GM19455 (cell line): ENCODE measurements at regions not wholly inside any gene's neighbourhood (a gene's known extent, or its start where the extent isn't known, plus 50 kb on each side); places are given as distances from the start of the nearest gene placed in this dataset.

Experiments
- ATAC-seq: cut with Tn5 transposase; IDR thresholded peaks from one replicate; pipeline ENCODE4 v1.9.1; 2021; ENCODE audit not compliant: unreplicated experiment

- ATAC-seq: no peak
Measured at GRCh38 chr10:3016016-3016415, 51.3 kb upstream of the PFKP start.

- no peak for ATAC-seq
Measured at GRCh38 chr10:3014968-3015367, 52.4 kb upstream of the PFKP start.

- ATAC-seq: no peak
Measured at GRCh38 chr10:3012223-3012622, 55.1 kb upstream of the PFKP start.

- no peak for ATAC-seq
Measured at GRCh38 chr10:3010816-3011460, 56.4 kb upstream of the PFKP start.

- ATAC-seq: no peak
Measured at GRCh38 chr10:3010334-3010733, 57.0 kb upstream of the PFKP start.

GRCh38 chr10:3009341-3009740 is 58.0 kb upstream of the PFKP start:
- no peak for ATAC-seq

GRCh38 chr10:3008518-3009195 is 58.7 kb upstream of the PFKP start:
- no peak for ATAC-seq

GRCh38 chr10:3006607-3007006 is 60.7 kb upstream of the PFKP start:
- no peak for ATAC-seq

- no peak for ATAC-seq
Measured at GRCh38 chr10:3006093-3006492, 61.3 kb upstream of the PFKP start.

GRCh38 chr10:3002304-3002703 is 65.0 kb upstream of the PFKP start:
- ATAC-seq: no peak

- ATAC-seq: no peak
Measured at GRCh38 chr10:3000048-3000447, 67.3 kb upstream of the PFKP start.

- ATAC-seq: no peak
Measured at GRCh38 chr10:2994221-2994961, 73.0 kb upstream of the PFKP start.

- no peak for ATAC-seq
Measured at GRCh38 chr10:2993636-2994035, 73.7 kb upstream of the PFKP start.

- no peak for ATAC-seq
Measured at GRCh38 chr10:2992401-2993198, 74.7 kb upstream of the PFKP start.

GRCh38 chr10:2990764-2991163 is 76.6 kb upstream of the PFKP start:
- ATAC-seq: no peak

- no peak for ATAC-seq
Measured at GRCh38 chr10:2989292-2989947, 77.9 kb upstream of the PFKP start.

GRCh38 chr10:2987185-2987768 is 80.1 kb upstream of the PFKP start:
- no peak for ATAC-seq

- ATAC-seq: no peak
Measured at GRCh38 chr10:2986391-2986801, 81.0 kb upstream of the PFKP start.

GRCh38 chr10:2985729-2986232 is 81.6 kb upstream of the PFKP start:
- no peak for ATAC-seq

- ATAC-seq: no peak
Measured at GRCh38 chr10:2984682-2985081, 82.7 kb upstream of the PFKP start.
